ENCODE measurements at regions not wholly inside any gene's neighbourhood (a gene's known extent, or its start where the extent isn't known, plus 50 kb on each side); places are given as distances from the start of the nearest gene placed in this dataset.

GRCh38 chr22:48452766-48453165 is 1374.9 kb downstream of the BRD1 start (continued):
- no peak for TF ChIP-seq STAT1 (IDR thresholded peaks at IDR 0.05; ENCODE audit: unreplicated experiment)
- no peak for TF ChIP-seq CREB1 (CRISPR knock-in tag; IDR thresholded peaks at IDR 0.05; ENCODE audit: low read depth)
- no peak for TF ChIP-seq EZH2phosphoT487 (IDR thresholded peaks at IDR 0.05; ENCODE audit: unreplicated experiment)
- no peak for TF ChIP-seq ETS1 (IDR thresholded peaks at IDR 0.05)
- TF ChIP-seq REST (IDR thresholded peaks at IDR 0.05; ENCODE audit: unreplicated experiment), result no peak

- peaks cover 4% of the 10 kb centered on the region for H3K27me3 Mint-ChIP-seq (ENCODE audit: insufficient read depth, low read depth, poor library complexity)
- Histone ChIP-seq H3F3A (replicated peaks; ENCODE audit: low read depth) (no peaks in the 10 kb centered on the region), H3K9me2 (ENCODE audit: insufficient read depth) (no peaks in the 10 kb centered on the region), H3K4me1 (ENCODE audit: insufficient read depth) (no peaks in the 10 kb centered on the region), H3K27me3 (ENCODE audit: insufficient read depth) (no peaks in the 10 kb centered on the region), H3K4me2 (no peak overlapping the region), H3K4me3 (no peak overlapping the region), H3K27ac (ENCODE audit: low read depth) (no peak overlapping the region), H2AFZ (no peak overlapping the region), H3K79me2 (replicated peaks; ENCODE audit: insufficient read depth) (no peaks in the 10 kb centered on the region), H4K20me1 (replicated peaks; ENCODE audit: insufficient read depth) (no peaks in the 10 kb centered on the region), H3K36me3 (ENCODE audit: insufficient read depth) (no peaks in the 10 kb centered on the region; the same call in 1 of the 2 replicates)
- no peaks in the 10 kb centered on the region for H3K36me3 Mint-ChIP-seq (ENCODE audit: low read depth)
- DNase-seq (ENCODE audit: low spot score) (no peak), ATAC-seq (no peak)
- no peaks in the 10 kb centered on the region; the same call in 2 of the 3 replicates for H3K9me3 Mint-ChIP-seq
- H3K27ac Mint-ChIP-seq, result no peak overlapping the region
- no peaks in the 10 kb centered on the region for H3K4me1 Mint-ChIP-seq
- H3K4me3 Mint-ChIP-seq, result no peak overlapping the region
- TF ChIP-seq CREB1 (CRISPR knock-in tag; IDR thresholded peaks at IDR 0.05; ENCODE audit: low read depth), result no peak
- TF ChIP-seq REST (IDR thresholded peaks at IDR 0.05; ENCODE audit: unreplicated experiment), result no peak
- no peak for TF ChIP-seq ZNF462 (CRISPR knock-in tag; IDR thresholded peaks at IDR 0.05)
- no peak for TF ChIP-seq POLR2AphosphoS5 (IDR thresholded peaks at IDR 0.05; ENCODE audit: low read depth)
- no peak for TF ChIP-seq JUNB (IDR thresholded peaks at IDR 0.05; ENCODE audit: unreplicated experiment)
- no peak for TF ChIP-seq EZH2 (IDR thresholded peaks at IDR 0.05; ENCODE audit: low read depth, unreplicated experiment)
- no peak for TF ChIP-seq STAT1 (IDR thresholded peaks at IDR 0.05; ENCODE audit: unreplicated experiment)
- TF ChIP-seq EZH2phosphoT487 (IDR thresholded peaks at IDR 0.05; ENCODE audit: unreplicated experiment), result no peak
Observed at GRCh38 chr22:48451891-48452290, 1375.8 kb downstream of the BRD1 start.

Measured in GM23338 (cell line).